Liver (tissue), 8 donors: ENCODE measurements at regions not wholly inside any gene's neighbourhood (a gene's known extent, or its start where the extent isn't known, plus 50 kb on each side); places are given as distances from the start of the nearest gene placed in this dataset.

Experiments used
- DNase-seq: peaks from one replicate; pipeline ENCODE4 v3.0.0-alpha.2; 2017; ENCODE audit warnings: low spot score
- H3K27ac ChIP-seq, 2 donors: one replicate each; pipeline ENCODE4 v1.7.0; 2013; ENCODE audit warnings: inconsistent platforms in 2 of 2, low read length in 2 of 2, control low read depth in 1 of 2, low read depth in 1 of 2, mild to moderate bottlenecking in 1 of 2
- H3K27me3 ChIP-seq, 4 donors: one replicate each; pipeline versions ENCODE4 v1.6.1 to v1.7.0; 2013; ENCODE audit warnings: low read length in 3 of 4, inconsistent platforms in 1 of 4, mild to moderate bottlenecking in 1 of 4, moderate library complexity in 1 of 4; ENCODE audit not compliant: control insufficient read depth in 4 of 4, insufficient read depth in 4 of 4
- H3K36me3 ChIP-seq, 4 donors: one replicate each; pipeline versions ENCODE4 v1.6.1 to v1.7.0; 2013; ENCODE audit warnings: low read length in 3 of 4, mild to moderate bottlenecking in 3 of 4, low read depth in 1 of 4, moderate library complexity in 1 of 4; ENCODE audit not compliant: control insufficient read depth in 4 of 4, insufficient read depth in 3 of 4
- H3K4me1 ChIP-seq, 4 donors: one replicate each; pipeline versions ENCODE4 v1.6.1 to v1.7.0; 2013; ENCODE audit warnings: low read length in 3 of 4, mild to moderate bottlenecking in 3 of 4, moderate library complexity in 1 of 4; ENCODE audit not compliant: control insufficient read depth in 4 of 4, insufficient read depth in 4 of 4
- H3K4me3 ChIP-seq, 3 donors: one replicate each; pipeline versions ENCODE4 v1.6.1 to v1.7.0; 2013; ENCODE audit warnings: low read length in 3 of 3, control low read depth in 1 of 3, low read depth in 1 of 3, mild to moderate bottlenecking in 1 of 3
- H3K9ac ChIP-seq, 2 donors: one replicate each; pipeline ENCODE4 v1.7.0; 2013; ENCODE audit warnings: low read length in 2 of 2, mild to moderate bottlenecking in 2 of 2, moderate library complexity in 2 of 2, control low read depth in 1 of 2, low read depth in 1 of 2
- H3K9me3 ChIP-seq, 4 donors: one replicate each; pipeline versions ENCODE4 v1.6.1 to v1.7.0; 2013; ENCODE audit warnings: low read length in 3 of 4; ENCODE audit not compliant: control insufficient read depth in 4 of 4
- EGR1 ChIP-seq, 2 donors: IDR thresholded peaks; 2 replicates each; pipeline ENCODE4 v1.6.1; 2016 to 2018; ENCODE audit warnings: antibody characterized with exemption in 2 of 2, low read depth in 2 of 2
- FOXA1 ChIP-seq: IDR thresholded peaks from 2 replicates; pipeline ENCODE4 v1.6.1; 2016; ENCODE audit warnings: antibody characterized with exemption
- FOXA2 ChIP-seq: IDR thresholded peaks from 2 replicates; pipeline ENCODE4 v1.6.1; 2016; ENCODE audit warnings: antibody characterized with exemption
- GABPA ChIP-seq, 2 donors: IDR thresholded peaks in 1 of 2; conservative IDR thresholded peaks in 1 of 2; 2 replicates each; pipeline ENCODE4 v1.6.1; 2016; ENCODE audit warnings: antibody characterized with exemption in 2 of 2, mild to moderate bottlenecking in 1 of 2, moderate library complexity in 1 of 2
- HNF4A ChIP-seq, 2 donors: conservative IDR thresholded peaks; 2 replicates each; pipeline ENCODE4 v1.6.1; 2016; ENCODE audit warnings: antibody characterized with exemption in 2 of 2, mild to moderate bottlenecking in 2 of 2
- HNF4G ChIP-seq: IDR thresholded peaks from 2 replicates; pipeline ENCODE4 v1.6.1; 2016; ENCODE audit warnings: antibody characterized with exemption
- JUND ChIP-seq, 2 donors: IDR thresholded peaks; 2 replicates each; pipeline ENCODE4 v1.6.1; 2016; ENCODE audit warnings: antibody characterized with exemption in 2 of 2
- RAD21 ChIP-seq, 2 donors: IDR thresholded peaks; 2 replicates each; pipeline ENCODE4 v1.6.1; 2016; ENCODE audit warnings: antibody characterized with exemption in 2 of 2, mild to moderate bottlenecking in 2 of 2
- RXRA ChIP-seq, 2 donors: IDR thresholded peaks; 2 replicates each; pipeline ENCODE4 v1.6.1; 2017 to 2018; ENCODE audit warnings: antibody characterized with exemption in 2 of 2, mild to moderate bottlenecking in 1 of 2
- SP1 ChIP-seq: IDR thresholded peaks from 2 replicates; pipeline ENCODE4 v1.6.1; 2018; ENCODE audit warnings: antibody characterized with exemption, mild to moderate bottlenecking
- TAF1 ChIP-seq: conservative IDR thresholded peaks from 2 replicates; pipeline ENCODE4 v1.6.1; 2016; ENCODE audit warnings: antibody characterized with exemption, mild to moderate bottlenecking
- YY1 ChIP-seq: IDR thresholded peaks from 2 replicates; pipeline ENCODE4 v1.6.1; 2016; ENCODE audit warnings: antibody characterized with exemption, mild to moderate bottlenecking
- WGBS: extraction: QIAGEN DNeasy Blood & Tissue Kit; methylation state at CpG from one replicate; pipeline ENCODE4 v1.1.7; 2013; 5-methylcytosine and 5-hydroxymethylcytosine counted together
- TF ChIP-seq, protein P1 (sequence below): fragments of 150-350 bp; IDR thresholded peaks from 2 replicates; pipeline ENCODE4 v1.5.1; 2017; ENCODE audit warnings: improper control_type of control experiment, low read depth, low read length; ENCODE audit not compliant: missing input control
- TF ChIP-seq, protein P2 (sequence below): IDR thresholded peaks from 2 replicates; pipeline ENCODE4 v1.6.1; 2016; ENCODE audit warnings: antibody characterized with exemption
- TF ChIP-seq, protein P3 (sequence below): IDR thresholded peaks from 2 replicates; pipeline ENCODE4 v1.6.1; 2016; ENCODE audit warnings: antibody characterized with exemption, mild to moderate bottlenecking
- TF ChIP-seq, protein P4 (sequence below): IDR thresholded peaks from 2 replicates; pipeline ENCODE4 v1.6.1; 2016; ENCODE audit warnings: antibody characterized with exemption
- donor health status: healthy.
- donor health status: healthy.
- donor health status: healthy.
- donor health status: healthy.
- donor health status: healthy.

DNA sequence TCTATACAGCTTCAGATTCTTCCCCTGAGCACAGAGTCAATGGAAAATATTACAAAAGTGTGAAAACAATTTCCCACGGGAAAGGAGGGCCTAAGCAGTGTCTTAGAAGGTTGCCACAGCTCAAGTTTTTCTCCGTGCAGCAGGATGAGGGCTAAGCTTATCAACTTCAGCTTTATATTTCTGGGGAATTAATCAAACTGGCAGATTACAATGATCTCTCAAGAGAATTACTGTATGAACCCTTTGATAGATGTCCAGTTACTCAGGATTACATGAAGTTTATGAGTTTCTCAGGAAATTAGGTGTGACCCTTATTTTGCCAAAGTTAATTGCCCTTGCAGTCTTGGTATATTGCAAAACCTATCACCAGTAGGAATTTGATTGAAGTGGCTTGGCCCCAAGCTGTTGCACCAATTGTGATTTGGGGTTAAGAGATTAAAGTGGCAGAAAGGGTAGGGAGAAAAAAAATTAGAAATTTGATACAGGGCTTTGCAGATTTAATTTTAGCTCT is 298.4 kb downstream of the MAP2K6 start (continued):
- TF ChIP-seq, protein P1, sequence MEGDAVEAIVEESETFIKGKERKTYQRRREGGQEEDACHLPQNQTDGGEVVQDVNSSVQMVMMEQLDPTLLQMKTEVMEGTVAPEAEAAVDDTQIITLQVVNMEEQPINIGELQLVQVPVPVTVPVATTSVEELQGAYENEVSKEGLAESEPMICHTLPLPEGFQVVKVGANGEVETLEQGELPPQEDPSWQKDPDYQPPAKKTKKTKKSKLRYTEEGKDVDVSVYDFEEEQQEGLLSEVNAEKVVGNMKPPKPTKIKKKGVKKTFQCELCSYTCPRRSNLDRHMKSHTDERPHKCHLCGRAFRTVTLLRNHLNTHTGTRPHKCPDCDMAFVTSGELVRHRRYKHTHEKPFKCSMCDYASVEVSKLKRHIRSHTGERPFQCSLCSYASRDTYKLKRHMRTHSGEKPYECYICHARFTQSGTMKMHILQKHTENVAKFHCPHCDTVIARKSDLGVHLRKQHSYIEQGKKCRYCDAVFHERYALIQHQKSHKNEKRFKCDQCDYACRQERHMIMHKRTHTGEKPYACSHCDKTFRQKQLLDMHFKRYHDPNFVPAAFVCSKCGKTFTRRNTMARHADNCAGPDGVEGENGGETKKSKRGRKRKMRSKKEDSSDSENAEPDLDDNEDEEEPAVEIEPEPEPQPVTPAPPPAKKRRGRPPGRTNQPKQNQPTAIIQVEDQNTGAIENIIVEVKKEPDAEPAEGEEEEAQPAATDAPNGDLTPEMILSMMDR, result no peak
- TF ChIP-seq, protein P2, sequence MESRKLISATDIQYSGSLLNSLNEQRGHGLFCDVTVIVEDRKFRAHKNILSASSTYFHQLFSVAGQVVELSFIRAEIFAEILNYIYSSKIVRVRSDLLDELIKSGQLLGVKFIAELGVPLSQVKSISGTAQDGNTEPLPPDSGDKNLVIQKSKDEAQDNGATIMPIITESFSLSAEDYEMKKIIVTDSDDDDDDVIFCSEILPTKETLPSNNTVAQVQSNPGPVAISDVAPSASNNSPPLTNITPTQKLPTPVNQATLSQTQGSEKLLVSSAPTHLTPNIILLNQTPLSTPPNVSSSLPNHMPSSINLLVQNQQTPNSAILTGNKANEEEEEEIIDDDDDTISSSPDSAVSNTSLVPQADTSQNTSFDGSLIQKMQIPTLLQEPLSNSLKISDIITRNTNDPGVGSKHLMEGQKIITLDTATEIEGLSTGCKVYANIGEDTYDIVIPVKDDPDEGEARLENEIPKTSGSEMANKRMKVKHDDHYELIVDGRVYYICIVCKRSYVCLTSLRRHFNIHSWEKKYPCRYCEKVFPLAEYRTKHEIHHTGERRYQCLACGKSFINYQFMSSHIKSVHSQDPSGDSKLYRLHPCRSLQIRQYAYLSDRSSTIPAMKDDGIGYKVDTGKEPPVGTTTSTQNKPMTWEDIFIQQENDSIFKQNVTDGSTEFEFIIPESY, result no peak

DNA sequence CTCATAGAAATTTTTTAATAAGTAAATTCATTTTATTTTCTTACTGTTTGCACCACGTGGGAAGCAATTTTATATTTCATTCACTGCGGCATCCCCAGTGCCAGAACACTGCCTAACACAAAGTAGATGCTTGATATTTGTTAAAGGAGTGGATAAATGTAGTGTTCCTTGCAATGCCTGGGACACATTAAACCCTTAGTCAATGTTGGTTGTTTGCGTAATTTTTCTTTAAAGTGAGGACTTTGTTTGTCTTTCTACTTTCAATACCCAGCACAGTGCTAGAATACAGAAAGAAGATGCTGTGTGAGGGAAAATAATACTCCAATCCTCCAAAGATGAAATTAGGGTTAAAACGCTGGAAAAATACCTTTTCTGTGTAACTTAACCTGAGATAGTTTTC is 299.3 kb downstream of the MAP2K6 start:
- DNase-seq, result no peak
- no peak for TF ChIP-seq FOXA1
- no peak for TF ChIP-seq EGR1 (IDR thresholded peaks at IDR 0.05; ENCODE audit: low read depth in 2 of 2)
- no peak for TF ChIP-seq GABPA (IDR thresholded peaks at IDR 0.05 in 1 of 2, conservative IDR thresholded peaks at IDR 0.05 in 1 of 2)
- TF ChIP-seq, protein P1, result no peak
- TF ChIP-seq RAD21 (IDR thresholded peaks at IDR 0.05), result no peak
- TF ChIP-seq JUND (IDR thresholded peaks at IDR 0.05), result no peak
- TF ChIP-seq, protein P2, result no peak
- no peak for TF ChIP-seq TAF1
- TF ChIP-seq, protein P3, sequence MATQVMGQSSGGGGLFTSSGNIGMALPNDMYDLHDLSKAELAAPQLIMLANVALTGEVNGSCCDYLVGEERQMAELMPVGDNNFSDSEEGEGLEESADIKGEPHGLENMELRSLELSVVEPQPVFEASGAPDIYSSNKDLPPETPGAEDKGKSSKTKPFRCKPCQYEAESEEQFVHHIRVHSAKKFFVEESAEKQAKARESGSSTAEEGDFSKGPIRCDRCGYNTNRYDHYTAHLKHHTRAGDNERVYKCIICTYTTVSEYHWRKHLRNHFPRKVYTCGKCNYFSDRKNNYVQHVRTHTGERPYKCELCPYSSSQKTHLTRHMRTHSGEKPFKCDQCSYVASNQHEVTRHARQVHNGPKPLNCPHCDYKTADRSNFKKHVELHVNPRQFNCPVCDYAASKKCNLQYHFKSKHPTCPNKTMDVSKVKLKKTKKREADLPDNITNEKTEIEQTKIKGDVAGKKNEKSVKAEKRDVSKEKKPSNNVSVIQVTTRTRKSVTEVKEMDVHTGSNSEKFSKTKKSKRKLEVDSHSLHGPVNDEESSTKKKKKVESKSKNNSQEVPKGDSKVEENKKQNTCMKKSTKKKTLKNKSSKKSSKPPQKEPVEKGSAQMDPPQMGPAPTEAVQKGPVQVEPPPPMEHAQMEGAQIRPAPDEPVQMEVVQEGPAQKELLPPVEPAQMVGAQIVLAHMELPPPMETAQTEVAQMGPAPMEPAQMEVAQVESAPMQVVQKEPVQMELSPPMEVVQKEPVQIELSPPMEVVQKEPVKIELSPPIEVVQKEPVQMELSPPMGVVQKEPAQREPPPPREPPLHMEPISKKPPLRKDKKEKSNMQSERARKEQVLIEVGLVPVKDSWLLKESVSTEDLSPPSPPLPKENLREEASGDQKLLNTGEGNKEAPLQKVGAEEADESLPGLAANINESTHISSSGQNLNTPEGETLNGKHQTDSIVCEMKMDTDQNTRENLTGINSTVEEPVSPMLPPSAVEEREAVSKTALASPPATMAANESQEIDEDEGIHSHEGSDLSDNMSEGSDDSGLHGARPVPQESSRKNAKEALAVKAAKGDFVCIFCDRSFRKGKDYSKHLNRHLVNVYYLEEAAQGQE, result no peak
- TF ChIP-seq YY1, result no peak
- no peak for TF ChIP-seq FOXA2
- no peak for TF ChIP-seq HNF4A (conservative IDR thresholded peaks at IDR 0.05)
- TF ChIP-seq, protein P4, sequence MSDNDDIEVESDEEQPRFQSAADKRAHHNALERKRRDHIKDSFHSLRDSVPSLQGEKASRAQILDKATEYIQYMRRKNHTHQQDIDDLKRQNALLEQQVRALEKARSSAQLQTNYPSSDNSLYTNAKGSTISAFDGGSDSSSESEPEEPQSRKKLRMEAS, result no peak
- TF ChIP-seq HNF4G, result no peak
- no peak for TF ChIP-seq RXRA (IDR thresholded peaks at IDR 0.05)
- no peak for TF ChIP-seq SP1

More for the DNA sequence above, 299.3 kb downstream of the MAP2K6 start:
- Histone ChIP-seq H3K9ac (no peak overlapping the region), H3K27ac (no peak overlapping the region), H3K4me1 (no peaks in the 10 kb centered on the region), H3K36me3 (no peaks in the 10 kb centered on the region), H3K4me3 (no peak overlapping the region), H3K9me3 (no peaks in the 10 kb centered on the region), H3K27me3 (no peaks in the 10 kb centered on the region)
- 76% methylated on average over 4 of the region's 4 CpGs for WGBS
